ENCODE measurements at regions not wholly inside any gene's neighbourhood (a gene's known extent, or its start where the extent isn't known, plus 50 kb on each side); places are given as distances from the start of the nearest gene placed in this dataset.

- in situ Hi-C loops (cut with HindIII; ENCODE audit: low sequenced_read_pairs): no loop called here
- TF ChIP-seq, protein P1, sequence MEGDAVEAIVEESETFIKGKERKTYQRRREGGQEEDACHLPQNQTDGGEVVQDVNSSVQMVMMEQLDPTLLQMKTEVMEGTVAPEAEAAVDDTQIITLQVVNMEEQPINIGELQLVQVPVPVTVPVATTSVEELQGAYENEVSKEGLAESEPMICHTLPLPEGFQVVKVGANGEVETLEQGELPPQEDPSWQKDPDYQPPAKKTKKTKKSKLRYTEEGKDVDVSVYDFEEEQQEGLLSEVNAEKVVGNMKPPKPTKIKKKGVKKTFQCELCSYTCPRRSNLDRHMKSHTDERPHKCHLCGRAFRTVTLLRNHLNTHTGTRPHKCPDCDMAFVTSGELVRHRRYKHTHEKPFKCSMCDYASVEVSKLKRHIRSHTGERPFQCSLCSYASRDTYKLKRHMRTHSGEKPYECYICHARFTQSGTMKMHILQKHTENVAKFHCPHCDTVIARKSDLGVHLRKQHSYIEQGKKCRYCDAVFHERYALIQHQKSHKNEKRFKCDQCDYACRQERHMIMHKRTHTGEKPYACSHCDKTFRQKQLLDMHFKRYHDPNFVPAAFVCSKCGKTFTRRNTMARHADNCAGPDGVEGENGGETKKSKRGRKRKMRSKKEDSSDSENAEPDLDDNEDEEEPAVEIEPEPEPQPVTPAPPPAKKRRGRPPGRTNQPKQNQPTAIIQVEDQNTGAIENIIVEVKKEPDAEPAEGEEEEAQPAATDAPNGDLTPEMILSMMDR (IDR thresholded peaks at IDR 0.05; ENCODE audit: low read depth, low read length, missing control alignments): no peak
- DNase-seq (ENCODE audit: low read depth): no peak
- no peak overlapping the region for H3K4me3 ChIP-seq (ENCODE audit: low read depth, low read length)
Observed at GRCh38 chr10:24010436-24010970, 198.4 kb upstream of the KIAA1217 start.

DNA sequence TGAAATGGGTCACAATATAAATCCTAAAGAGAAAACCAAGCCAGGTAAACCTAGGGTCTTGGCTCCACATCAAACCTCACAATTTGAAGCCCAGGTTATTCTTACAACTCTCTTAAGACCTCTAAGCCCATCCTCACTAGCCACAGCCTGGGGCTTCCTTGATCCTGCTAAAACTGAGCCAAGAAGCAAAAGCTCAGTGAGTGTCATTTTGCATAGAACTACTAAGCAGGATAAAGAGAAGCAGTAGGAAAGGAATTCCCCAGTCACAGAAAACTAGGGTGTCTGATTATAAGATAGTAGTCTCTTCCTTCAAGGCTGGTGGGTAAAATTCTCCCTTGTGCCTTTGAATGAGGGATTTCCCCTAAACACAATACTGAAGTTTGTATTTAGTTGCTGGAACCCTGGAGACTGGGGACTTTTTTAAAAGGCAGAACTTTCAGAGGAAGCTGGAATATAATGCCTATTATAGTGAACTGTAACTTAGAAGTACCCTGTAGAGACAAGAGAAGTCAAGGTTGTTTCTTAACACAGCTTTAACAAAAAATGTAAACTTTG, 196.6 kb upstream of the KIAA1217 start:
- DNase-seq (ENCODE audit: low read depth): no peak
- TF ChIP-seq, protein P1 (IDR thresholded peaks at IDR 0.05; ENCODE audit: low read depth, low read length, missing control alignments): no peak
- H3K4me3 ChIP-seq (ENCODE audit: low read depth, low read length): no peak overlapping the region
- in situ Hi-C loops (cut with HindIII; ENCODE audit: low sequenced_read_pairs): no loop called here

- in situ Hi-C loops (cut with HindIII; ENCODE audit: low sequenced_read_pairs): no loop called here
- TF ChIP-seq, protein P1 (IDR thresholded peaks at IDR 0.05; ENCODE audit: low read depth, low read length, missing control alignments): no peak
- DNase-seq (ENCODE audit: low read depth): no peak
- no peak overlapping the region for H3K4me3 ChIP-seq (ENCODE audit: low read depth, low read length)
Observed at GRCh38 chr10:24027107-24027506, 181.8 kb upstream of the KIAA1217 start.

DNA sequence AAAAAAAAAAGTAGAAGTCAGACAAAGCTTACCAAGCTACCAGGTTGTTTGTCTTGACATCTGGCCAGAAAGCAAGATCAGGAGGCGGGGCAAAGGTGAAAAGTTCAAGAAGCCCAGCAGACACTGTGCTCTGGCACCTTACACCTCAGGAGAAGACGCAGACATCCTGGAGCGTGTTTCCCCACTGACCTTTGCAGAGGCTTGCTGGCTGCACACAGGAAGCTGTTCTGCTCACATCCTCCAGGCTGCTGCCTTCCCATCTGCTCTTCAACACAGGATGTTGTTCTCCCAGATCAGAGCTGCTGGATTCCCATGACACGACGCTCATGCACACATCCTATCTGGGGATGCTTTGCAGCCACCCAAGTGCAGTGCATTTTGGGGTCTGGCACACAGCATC, 174.4 kb upstream of the KIAA1217 start:
- DNase-seq (ENCODE audit: low read depth): no peak
- TF ChIP-seq, protein P1 (IDR thresholded peaks at IDR 0.05; ENCODE audit: low read depth, low read length, missing control alignments): no peak
- in situ Hi-C loops (cut with HindIII; ENCODE audit: low sequenced_read_pairs): no loop called here
- no peak overlapping the region for H3K4me3 ChIP-seq (ENCODE audit: low read depth, low read length)

- in situ Hi-C loops (cut with HindIII; ENCODE audit: low sequenced_read_pairs): no loop called here
- TF ChIP-seq, protein P1 (IDR thresholded peaks at IDR 0.05; ENCODE audit: low read depth, low read length, missing control alignments): no peak
- H3K4me3 ChIP-seq (ENCODE audit: low read depth, low read length): no peak overlapping the region
- no peak for DNase-seq (ENCODE audit: low read depth)
Observed at GRCh38 chr10:24035761-24036160, 173.2 kb upstream of the KIAA1217 start.

GRCh38 chr10:24039315-24039714, 169.6 kb upstream of the KIAA1217 start:
- no peak for DNase-seq (ENCODE audit: low read depth)
- in situ Hi-C loops (cut with HindIII; ENCODE audit: low sequenced_read_pairs): no loop called here
- no peak overlapping the region for H3K4me3 ChIP-seq (ENCODE audit: low read depth, low read length)
- TF ChIP-seq, protein P1 (IDR thresholded peaks at IDR 0.05; ENCODE audit: low read depth, low read length, missing control alignments): no peak
